SH-SY5Y (cell line): ENCODE measurements at regions not wholly inside any gene's neighbourhood (a gene's known extent, or its start where the extent isn't known, plus 50 kb on each side); places are given as distances from the start of the nearest gene placed in this dataset.

Experiments
- GATA2 ChIP-seq: IDR thresholded peaks from 2 replicates; pipeline ENCODE4 v1.6.1; 2011; ENCODE audit warnings: mild to moderate bottlenecking, low read depth, low read length
- GATA3 ChIP-seq: IDR thresholded peaks from 2 replicates; pipeline ENCODE4 v1.6.1; 2011; ENCODE audit warnings: low read depth, mild to moderate bottlenecking, low read length, moderate library complexity

GRCh38 chr12:107395817-107396216, 289.8 kb upstream of the PWP1 start:
- TF ChIP-seq GATA2 = no peak
- no peak for TF ChIP-seq GATA3

DNA sequence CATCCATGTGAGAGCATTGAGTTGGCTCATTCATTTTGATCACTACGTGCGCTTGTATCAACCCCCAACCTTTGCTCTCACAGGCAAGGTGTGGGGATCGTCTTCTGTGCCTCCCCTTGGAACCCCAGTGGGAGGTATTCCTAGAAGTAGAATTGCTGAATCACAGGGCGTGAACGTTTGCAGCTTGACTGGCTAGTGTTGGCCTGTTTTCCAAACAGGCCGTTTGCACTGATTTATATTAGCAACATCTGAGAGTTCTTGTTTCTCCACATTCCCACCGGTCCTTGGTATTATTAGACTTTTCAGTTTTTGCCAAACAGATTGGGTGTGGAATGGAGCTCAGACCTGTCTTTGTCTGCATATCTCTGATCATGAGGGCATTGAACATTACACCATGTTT, 288.6 kb upstream of the PWP1 start:
- TF ChIP-seq GATA3 = no peak
- TF ChIP-seq GATA2 = no peak

DNA sequence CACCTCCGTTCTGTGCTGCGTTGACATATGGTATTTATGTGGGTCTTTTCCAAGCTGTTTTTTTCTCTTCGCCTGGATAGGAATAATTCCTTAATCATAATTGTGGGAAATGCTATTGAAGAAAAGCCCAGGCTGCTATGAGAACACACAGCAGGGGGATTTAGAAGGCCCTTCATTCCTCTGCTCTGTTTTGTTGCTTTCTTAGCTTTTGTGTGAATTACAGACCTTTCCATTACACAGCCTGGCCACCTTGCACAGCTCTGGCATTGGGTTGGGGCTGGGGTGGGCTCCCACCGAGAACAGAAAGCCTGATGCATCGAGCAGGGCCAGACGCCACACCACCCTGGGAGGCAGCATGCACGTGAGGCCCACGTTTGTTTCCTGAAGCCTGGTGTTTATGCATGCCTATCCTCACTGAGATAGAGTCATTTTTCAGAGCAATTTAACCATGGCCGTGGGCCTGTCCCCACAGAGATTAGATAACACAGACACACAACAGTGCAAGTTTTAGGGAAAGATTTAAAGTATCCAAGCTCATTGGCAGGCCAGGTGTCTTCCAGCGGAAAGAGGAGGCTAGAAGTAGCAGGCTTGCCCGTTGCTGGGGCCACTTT, 287.6 kb upstream of the PWP1 start:
- TF ChIP-seq GATA3 (no peak), GATA2 (peak; percentile 63; the same call in 1 of the 2 replicates)

- TF ChIP-seq GATA2 (no peak), GATA3 (no peak)
These were observed 286.6 kb upstream of the PWP1 start for GRCh38 chr12:107399046-107399445.

DNA sequence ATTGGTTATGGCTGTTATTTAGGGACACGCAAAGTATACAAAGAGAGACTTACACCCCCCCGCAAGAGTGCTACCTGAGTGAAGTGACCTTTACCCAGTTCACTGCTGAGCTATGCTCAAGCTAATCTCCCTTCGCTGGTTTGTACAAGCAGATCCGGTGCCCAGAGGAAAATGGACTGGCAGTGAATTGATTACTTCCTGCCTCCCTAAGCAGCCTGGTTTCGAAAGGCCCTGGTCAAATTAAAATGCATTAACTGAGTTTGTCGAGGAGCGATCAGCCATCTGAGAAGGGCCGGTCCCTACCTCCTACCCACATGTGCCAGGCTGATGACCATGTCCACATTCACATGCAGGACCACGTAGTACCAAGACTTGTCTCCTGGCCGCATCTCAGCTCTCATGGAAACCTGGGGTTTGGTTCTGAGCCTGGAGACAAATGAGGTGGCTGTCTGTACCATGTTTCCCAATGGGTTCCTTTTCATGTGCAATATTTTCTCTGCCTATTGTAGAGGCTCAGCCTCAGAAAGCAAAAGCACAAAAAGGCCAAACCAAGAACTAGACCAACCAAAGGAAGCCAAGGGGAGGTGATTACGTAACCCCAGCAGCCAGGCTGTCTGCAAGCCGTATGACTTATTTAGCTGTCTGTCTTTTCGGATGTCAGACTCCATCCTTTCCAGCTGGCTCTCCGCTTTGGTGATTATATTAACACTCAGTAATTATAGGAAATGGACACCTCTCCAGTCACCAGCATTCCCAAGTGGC, 284.7 kb upstream of the PWP1 start:
- no peak for TF ChIP-seq GATA3
- no peak for TF ChIP-seq GATA2

DNA sequence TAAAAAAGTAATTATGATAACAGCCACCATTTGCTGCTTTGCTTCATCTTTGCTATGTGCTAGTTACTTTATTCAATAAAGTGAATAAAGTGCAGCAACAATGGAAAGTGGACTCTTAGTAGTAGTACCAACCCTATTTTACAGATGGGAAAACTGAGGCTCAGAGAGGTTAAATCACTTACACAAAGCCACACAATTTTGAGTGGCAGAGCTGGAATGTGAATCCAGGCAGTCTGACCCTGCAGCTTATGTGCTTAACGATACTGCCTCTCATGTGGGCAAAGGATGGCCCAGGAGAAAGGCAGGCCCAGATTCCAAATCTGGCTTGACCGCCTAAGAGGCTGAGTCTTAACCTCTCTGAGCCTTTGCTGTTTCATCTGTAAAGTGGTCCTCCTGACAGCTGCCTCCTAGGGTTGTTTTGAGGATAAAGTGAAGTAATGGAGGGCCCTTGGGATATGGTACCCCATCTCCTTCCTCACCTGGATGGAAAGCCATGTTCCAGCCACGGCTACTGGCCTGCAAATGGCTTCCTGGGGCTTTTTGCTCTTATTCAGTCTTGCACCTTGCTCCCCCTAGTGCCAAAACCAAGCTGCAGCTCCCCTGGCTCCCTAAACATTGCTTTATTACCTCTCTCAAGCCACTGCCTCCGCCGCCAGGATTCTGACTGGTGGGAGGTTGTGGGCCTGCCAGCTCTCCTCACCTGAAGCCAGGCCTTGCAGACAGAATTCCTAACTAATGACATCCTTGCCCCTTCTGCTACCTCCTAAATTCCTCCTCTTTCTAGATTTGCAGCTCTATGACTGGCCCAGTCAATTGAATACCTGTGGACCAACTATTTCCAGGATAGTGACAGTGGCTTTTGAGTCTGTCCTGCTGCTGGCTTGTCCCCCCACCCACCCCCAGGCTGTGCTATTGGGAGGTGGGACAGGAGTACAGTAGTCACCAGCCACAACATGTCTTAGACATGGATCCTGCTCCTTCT, 283.3 kb upstream of the PWP1 start:
- TF ChIP-seq GATA2 (no peak), GATA3 (no peak)

DNA sequence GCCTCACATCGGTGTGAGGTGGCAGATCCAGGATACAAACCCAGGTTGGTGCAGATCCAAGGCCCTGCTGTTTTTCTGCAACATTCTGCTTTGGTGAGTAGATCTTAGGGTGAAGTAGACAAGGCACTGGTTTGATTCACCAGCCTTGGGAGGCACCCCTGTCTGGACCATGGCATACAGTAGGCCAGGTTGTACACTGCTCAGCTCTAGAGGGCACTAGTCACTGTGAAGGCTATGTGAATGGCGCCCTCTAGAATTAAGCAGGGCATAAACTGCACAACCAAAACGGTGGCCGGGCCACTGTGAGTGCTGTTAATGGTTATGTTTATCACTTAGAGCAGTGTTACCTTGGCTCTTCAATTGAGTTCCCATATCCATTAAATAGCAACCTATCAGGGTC, 280.6 kb upstream of the PWP1 start:
- no peak for TF ChIP-seq GATA2
- no peak for TF ChIP-seq GATA3

GRCh38 chr12:107405436-107405835, 280.2 kb upstream of the PWP1 start:
- TF ChIP-seq GATA2 = no peak
- TF ChIP-seq GATA3 = no peak

- TF ChIP-seq GATA2 (no peak), GATA3 (no peak)
These were observed 278.7 kb upstream of the PWP1 start for GRCh38 chr12:107406932-107407331.

GRCh38 chr12:107411792-107412535, 273.6 kb upstream of the PWP1 start:
- no peak for TF ChIP-seq GATA3
- TF ChIP-seq GATA2 = no peak

DNA sequence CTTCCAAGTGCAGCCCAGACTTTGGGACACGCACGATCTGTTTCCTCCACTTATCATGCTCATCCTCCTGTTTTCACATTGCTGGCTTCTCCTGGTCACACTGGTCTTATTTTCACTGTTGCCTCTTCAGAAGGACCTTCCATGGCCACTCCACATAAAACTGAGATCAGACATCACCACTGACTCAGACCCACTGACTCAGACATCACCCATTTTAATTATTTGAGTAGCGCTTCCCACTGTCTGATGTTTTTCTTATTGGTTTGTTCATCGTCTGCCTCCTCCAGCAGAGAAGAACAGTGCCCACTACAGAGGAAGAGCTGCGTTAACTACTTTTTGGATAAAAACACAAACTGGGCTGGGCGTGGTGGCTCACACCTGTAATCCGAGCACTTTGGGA, 270.5 kb upstream of the PWP1 start:
- no peak for TF ChIP-seq GATA3
- TF ChIP-seq GATA2 = no peak

GRCh38 chr12:107415834-107416233, 269.8 kb upstream of the PWP1 start:
- TF ChIP-seq GATA3 (no peak), GATA2 (no peak)

- no peak for TF ChIP-seq GATA3
- TF ChIP-seq GATA2 = no peak
These were observed 268.6 kb upstream of the PWP1 start for GRCh38 chr12:107417004-107417403.
